ENCODE measurements at regions not wholly inside any gene's neighbourhood (a gene's known extent, or its start where the extent isn't known, plus 50 kb on each side); places are given as distances from the start of the nearest gene placed in this dataset.

DNA sequence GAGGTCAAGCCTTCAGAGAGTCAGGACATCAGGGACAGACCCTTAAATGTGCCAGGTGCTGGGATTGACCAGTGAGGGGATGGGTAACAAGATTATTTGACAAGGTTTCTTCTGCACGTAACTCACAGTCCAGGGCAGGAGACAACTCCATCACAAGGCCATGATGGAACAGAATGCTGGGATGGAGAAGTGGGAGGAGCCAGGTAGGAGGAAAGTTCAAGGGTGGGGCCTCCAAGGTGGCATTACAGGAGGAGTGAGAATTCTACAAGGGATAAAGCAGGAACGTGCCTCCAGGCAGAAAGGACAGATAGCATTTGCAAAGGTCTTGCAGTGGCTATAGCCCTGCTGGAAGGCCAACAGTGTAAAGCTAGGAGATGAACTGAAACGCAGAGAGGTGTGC is 102.2 kb downstream of the FGF18 start:
- ChIA-PET POLR2A (no interaction called here), CTCF (no interaction called here)
- Histone ChIP-seq H3K4me3 (ENCODE audit: control extremely low read depth in 1 of 5, extremely low read depth in 1 of 5, insufficient read depth in 1 of 5, low read depth in 2 of 5, low read length in 4 of 5) (no peak overlapping the region), H3K9ac (ENCODE audit: low read length) (no peak overlapping the region), H4K20me1 (ENCODE audit: control insufficient read depth, insufficient read depth, low read length, poor library complexity, severe bottlenecking) (no peaks in the 10 kb centered on the region), H2AFZ (ENCODE audit: insufficient read depth, low read depth, low read length, poor library complexity, severe bottlenecking) (no peak overlapping the region), H3K9me3 (ENCODE audit: control extremely low read depth in 1 of 3, control insufficient read depth in 2 of 3, insufficient read depth in 1 of 3, low read length in 2 of 3) (no peaks in the 10 kb centered on the region), H3K4me1 (ENCODE audit: control insufficient read depth in 2 of 2, insufficient read depth in 2 of 2, low read length in 2 of 2) (no peaks in the 10 kb centered on the region), H3K27ac (ENCODE audit: low read length in 2 of 2) (no peak overlapping the region), H3K27me3 (replicated peaks in 1 of 4; ENCODE audit: control extremely low read depth in 1 of 4, control insufficient read depth in 3 of 4, insufficient read depth in 4 of 4, low read length in 3 of 4) (no peaks in the 10 kb centered on the region), H3K36me3 (replicated peaks in 1 of 2; ENCODE audit: control extremely low read depth in 1 of 2, control insufficient read depth in 1 of 2, extremely low read depth in 1 of 2, insufficient read depth in 2 of 2, low read length in 1 of 2) (no peaks in the 10 kb centered on the region), H3K79me2 (ENCODE audit: control insufficient read depth, insufficient read depth, low read length) (no peaks in the 10 kb centered on the region), H3K4me2 (replicated peaks; ENCODE audit: low read depth, low read length, poor library complexity, severe bottlenecking) (no peak overlapping the region)
- intact Hi-C loops (cut with micrococcal nuclease): no loop called here
- Mint-ChIP-seq H3K4me1 (no peaks in the 10 kb centered on the region), H3K4me3 (no peak overlapping the region), H3K9me3 (ENCODE audit: insufficient read depth) (no peaks in the 10 kb centered on the region), H3K27me3 (peaks cover 11% of the 10 kb centered on the region), H3K27ac (no peak overlapping the region)
- ATAC-seq (ENCODE audit: low read depth): no peak
- WGBS (ENCODE audit: insufficient coverage): 60% methylated on average over 1 of the region's 3 CpGs
- TF ChIP-seq EZH2 (IDR thresholded peaks at IDR 0.05; ENCODE audit: borderline replicate concordance, insufficient read depth, low read depth, low read length, poor library complexity, severe bottlenecking): no peak
- TF ChIP-seq, protein P1, sequence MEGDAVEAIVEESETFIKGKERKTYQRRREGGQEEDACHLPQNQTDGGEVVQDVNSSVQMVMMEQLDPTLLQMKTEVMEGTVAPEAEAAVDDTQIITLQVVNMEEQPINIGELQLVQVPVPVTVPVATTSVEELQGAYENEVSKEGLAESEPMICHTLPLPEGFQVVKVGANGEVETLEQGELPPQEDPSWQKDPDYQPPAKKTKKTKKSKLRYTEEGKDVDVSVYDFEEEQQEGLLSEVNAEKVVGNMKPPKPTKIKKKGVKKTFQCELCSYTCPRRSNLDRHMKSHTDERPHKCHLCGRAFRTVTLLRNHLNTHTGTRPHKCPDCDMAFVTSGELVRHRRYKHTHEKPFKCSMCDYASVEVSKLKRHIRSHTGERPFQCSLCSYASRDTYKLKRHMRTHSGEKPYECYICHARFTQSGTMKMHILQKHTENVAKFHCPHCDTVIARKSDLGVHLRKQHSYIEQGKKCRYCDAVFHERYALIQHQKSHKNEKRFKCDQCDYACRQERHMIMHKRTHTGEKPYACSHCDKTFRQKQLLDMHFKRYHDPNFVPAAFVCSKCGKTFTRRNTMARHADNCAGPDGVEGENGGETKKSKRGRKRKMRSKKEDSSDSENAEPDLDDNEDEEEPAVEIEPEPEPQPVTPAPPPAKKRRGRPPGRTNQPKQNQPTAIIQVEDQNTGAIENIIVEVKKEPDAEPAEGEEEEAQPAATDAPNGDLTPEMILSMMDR (IDR thresholded peaks at IDR 0.05): no peak
- no peak for DNase-seq

- Histone ChIP-seq H3K36me3 (replicated peaks in 1 of 2; ENCODE audit: control extremely low read depth in 1 of 2, control insufficient read depth in 1 of 2, extremely low read depth in 1 of 2, insufficient read depth in 2 of 2, low read length in 1 of 2) (no peaks in the 10 kb centered on the region), H3K27me3 (replicated peaks in 1 of 4; ENCODE audit: control extremely low read depth in 1 of 4, control insufficient read depth in 3 of 4, insufficient read depth in 4 of 4, low read length in 3 of 4) (no peaks in the 10 kb centered on the region), H3K4me2 (replicated peaks; ENCODE audit: low read depth, low read length, poor library complexity, severe bottlenecking) (no peak overlapping the region), H3K4me1 (ENCODE audit: control insufficient read depth in 2 of 2, insufficient read depth in 2 of 2, low read length in 2 of 2) (no peaks in the 10 kb centered on the region), H2AFZ (ENCODE audit: insufficient read depth, low read depth, low read length, poor library complexity, severe bottlenecking) (no peak overlapping the region), H3K79me2 (ENCODE audit: control insufficient read depth, insufficient read depth, low read length) (no peaks in the 10 kb centered on the region), H3K4me3 (ENCODE audit: control extremely low read depth in 1 of 5, extremely low read depth in 1 of 5, insufficient read depth in 1 of 5, low read depth in 2 of 5, low read length in 4 of 5) (no peak overlapping the region), H3K27ac (ENCODE audit: low read length in 2 of 2) (no peak overlapping the region), H3K9ac (ENCODE audit: low read length) (no peak overlapping the region), H3K9me3 (ENCODE audit: control extremely low read depth in 1 of 3, control insufficient read depth in 2 of 3, insufficient read depth in 1 of 3, low read length in 2 of 3) (no peaks in the 10 kb centered on the region), H4K20me1 (ENCODE audit: control insufficient read depth, insufficient read depth, low read length, poor library complexity, severe bottlenecking) (no peaks in the 10 kb centered on the region)
- Mint-ChIP-seq H3K4me1 (no peaks in the 10 kb centered on the region), H3K27ac (peak overlapping the region; percentile 62), H3K27me3 (peaks cover 5% of the 10 kb centered on the region), H3K9me3 (ENCODE audit: insufficient read depth) (no peaks in the 10 kb centered on the region), H3K4me3 (no peak overlapping the region)
- POLR2A ChIA-PET: no interaction called here
- DNase-seq (no peak), ATAC-seq (ENCODE audit: low read depth) (no peak)
- TF ChIP-seq, protein P1 (IDR thresholded peaks at IDR 0.05): no peak
- no peak for TF ChIP-seq EZH2 (IDR thresholded peaks at IDR 0.05; ENCODE audit: borderline replicate concordance, insufficient read depth, low read depth, low read length, poor library complexity, severe bottlenecking)
- intact Hi-C loops (cut with micrococcal nuclease): no loop called here
- CTCF ChIA-PET: no interaction called here
- 95% methylated on average over 6 of the region's 6 CpGs for WGBS (ENCODE audit: insufficient coverage)
Measured at GRCh38 chr5:171523781-171524180, 104.3 kb downstream of the FGF18 start.
